GM23248 (cell line): ENCODE measurements at regions not wholly inside any gene's neighbourhood (a gene's known extent, or its start where the extent isn't known, plus 50 kb on each side); places are given as distances from the start of the nearest gene placed in this dataset.
"Not testable (repeated sequence)": the region's sequence is repeated elsewhere in the genome, so short reads cannot be mapped to it uniquely, and the experiment has no call there.

Experiments
- DNase-seq: peaks from one replicate; pipeline ENCODE4 v3.0.0-alpha.2; 2015
- H2AFZ ChIP-seq: fragments of 200-600 bp; sonication (generic); 2 replicates; pipeline ENCODE4 v1.6.1; 2016; ENCODE audit warnings: antibody characterized with exemption
- H3F3A ChIP-seq: fragments of 200-600 bp; sonication (generic); 2 replicates; pipeline ENCODE4 v1.6.1; 2016; ENCODE audit warnings: mild to moderate bottlenecking, antibody characterized with exemption, mixed run types; ENCODE audit not compliant: insufficient read depth
- H3K27ac ChIP-seq: fragments of 200-600 bp; sonication (generic); 2 replicates; pipeline ENCODE4 v1.5.1; 2016; ENCODE audit warnings: mild to moderate bottlenecking
- H3K27me3 ChIP-seq: fragments of 200-600 bp; sonication (generic); replicated peaks from 2 replicates; pipeline ENCODE4 v1.6.1; 2016; ENCODE audit warnings: mild to moderate bottlenecking; ENCODE audit not compliant: insufficient read depth
- H3K36me3 ChIP-seq: fragments of 200-600 bp; sonication (generic); 2 replicates; pipeline ENCODE4 v1.6.1; 2016; ENCODE audit warnings: low read depth, mild to moderate bottlenecking
- H3K4me1 ChIP-seq: fragments of 200-600 bp; sonication (generic); 2 replicates; pipeline ENCODE4 v1.6.1; 2016; ENCODE audit warnings: mild to moderate bottlenecking; ENCODE audit not compliant: insufficient read depth
- H3K4me2 ChIP-seq: fragments of 200-600 bp; sonication (generic); one replicate; pipeline ENCODE4 v1.6.1; 2016; ENCODE audit warnings: mild to moderate bottlenecking; ENCODE audit not compliant: unreplicated experiment
- H3K4me3 ChIP-seq: fragments of 200-600 bp; sonication (generic); 2 replicates; pipeline ENCODE4 v1.5.1; 2016; ENCODE audit warnings: mild to moderate bottlenecking
- H3K79me2 ChIP-seq: fragments of 200-600 bp; sonication (generic); 2 replicates; pipeline ENCODE4 v1.6.1; 2016; ENCODE audit warnings: mild to moderate bottlenecking; ENCODE audit not compliant: insufficient read depth
- H3K9ac ChIP-seq: fragments of 200-600 bp; sonication (generic); 2 replicates; pipeline ENCODE4 v1.6.1; 2016; ENCODE audit warnings: mild to moderate bottlenecking
- H3K9me2 ChIP-seq: fragments of 200-600 bp; sonication (generic); 2 replicates; pipeline ENCODE4 v1.6.1; 2016; ENCODE audit warnings: mixed run types, mild to moderate bottlenecking, moderate library complexity; ENCODE audit not compliant: insufficient read depth
- H3K9me3 ChIP-seq: fragments of 200-600 bp; sonication (generic); one replicate; pipeline ENCODE4 v1.6.1; 2017; ENCODE audit warnings: low read depth
- H4K20me1 ChIP-seq: fragments of 200-600 bp; sonication (generic); 2 replicates; pipeline ENCODE4 v1.6.0; 2016; ENCODE audit not compliant: insufficient read depth
- EZH2 ChIP-seq: fragments of 200-600 bp; sonication (generic); IDR thresholded peaks from 2 replicates; pipeline ENCODE4 v1.6.1; 2018; ENCODE audit warnings: antibody characterized with exemption, mild to moderate bottlenecking; ENCODE audit not compliant: insufficient read depth, poor library complexity, severe bottlenecking
- EZH2phosphoT487 ChIP-seq: fragments of 200-600 bp; sonication (generic); IDR thresholded peaks from 2 replicates; pipeline ENCODE4 v1.6.1; 2018; ENCODE audit warnings: antibody characterized with exemption, moderate library complexity, mild to moderate bottlenecking, low read depth; ENCODE audit not compliant: insufficient read depth
- WGBS, 2 experiments: methylation state at CpG; one replicate each; pipeline ENCODE4 v1.1.6; 2015 to 2017; ENCODE audit warnings: low lambda C conversion rate in 2 of 2, low coverage in 1 of 2; ENCODE audit errors: missing lambda C conversion rate in 2 of 2; 5-methylcytosine and 5-hydroxymethylcytosine counted together
- in situ Hi-C: fragments of 300-500 bp; cut with MboI; formaldehyde crosslinking; loops from 2 replicates; pipeline ENCODE4 v1.15.0; 2020

GRCh38 chrX:1874416-1874815, 259.6 kb downstream of the ASMT start:
- TF ChIP-seq EZH2 = no peak
- no peak for TF ChIP-seq EZH2phosphoT487
- Histone ChIP-seq H4K20me1 (no peaks in the 10 kb centered on the region), H3K79me2 (no peaks in the 10 kb centered on the region), H3K9me2 (no peaks in the 10 kb centered on the region), H3K9ac (no peak overlapping the region), H3F3A (no peaks in the 10 kb centered on the region), H3K4me1 (no peaks in the 10 kb centered on the region), H3K36me3 (no peaks in the 10 kb centered on the region), H3K27me3 (no peaks in the 10 kb centered on the region), H3K4me2 (no peak overlapping the region), H2AFZ (no peak overlapping the region), H3K9me3 (no peaks in the 10 kb centered on the region), H3K27ac (no peak overlapping the region), H3K4me3 (no peak overlapping the region)
- 31 to 52% methylated on average over 6 of the region's 6 CpGs for WGBS, 2 experiments
- in situ Hi-C loops = no loop called here
- DNase-seq = no peak

- Histone ChIP-seq H3K36me3 (no peaks in the 10 kb centered on the region), H2AFZ (no peak overlapping the region), H3K27ac (no peak overlapping the region), H3K4me3 (no peak overlapping the region), H3K4me2 (no peak overlapping the region), H3F3A (no peaks in the 10 kb centered on the region), H4K20me1 (no peaks in the 10 kb centered on the region), H3K9me3 (no peaks in the 10 kb centered on the region), H3K79me2 (no peaks in the 10 kb centered on the region), H3K9me2 (no peaks in the 10 kb centered on the region), H3K4me1 (no peaks in the 10 kb centered on the region), H3K27me3 (no peaks in the 10 kb centered on the region), H3K9ac (no peak overlapping the region)
- no peak for TF ChIP-seq EZH2phosphoT487
- TF ChIP-seq EZH2 = no peak
- no peak for DNase-seq
- in situ Hi-C loops = no loop called here
- WGBS, 2 experiments = 66 to 71% methylated on average over 9 of the region's 9 CpGs
Measured at GRCh38 chrX:1874899-1875298, 260.0 kb downstream of the ASMT start.

- no peaks in the 10 kb centered on the region for H4K20me1 ChIP-seq
- no peaks in the 10 kb centered on the region for H3F3A ChIP-seq
- no peaks in the 10 kb centered on the region for H3K27me3 ChIP-seq
- DNase-seq = no peak
- H3K4me1 ChIP-seq = no peaks in the 10 kb centered on the region
- no peaks in the 10 kb centered on the region for H3K9me2 ChIP-seq
- H3K79me2 ChIP-seq = no peaks in the 10 kb centered on the region
- H2AFZ ChIP-seq = no peak overlapping the region
- no peaks in the 10 kb centered on the region for H3K9me3 ChIP-seq
- no peak overlapping the region for H3K4me3 ChIP-seq
- H3K27ac ChIP-seq = no peak overlapping the region
- H3K9ac ChIP-seq = no peak overlapping the region
- H3K36me3 ChIP-seq = no peaks in the 10 kb centered on the region
- 73 to 77% methylated on average over 7 of the region's 7 CpGs for WGBS, 2 experiments
- H3K4me2 ChIP-seq = no peak overlapping the region
- in situ Hi-C loops = no loop called here
- TF ChIP-seq EZH2 = no peak
- no peak for TF ChIP-seq EZH2phosphoT487
Measured at GRCh38 chrX:1876041-1876440, 261.2 kb downstream of the ASMT start.

- Histone ChIP-seq H3K4me3 (no peak overlapping the region), H3F3A (no peaks in the 10 kb centered on the region), H3K4me2 (no peak overlapping the region), H3K9me3 (no peaks in the 10 kb centered on the region), H3K4me1 (no peaks in the 10 kb centered on the region), H3K79me2 (no peaks in the 10 kb centered on the region), H3K9me2 (no peaks in the 10 kb centered on the region), H3K27me3 (no peaks in the 10 kb centered on the region), H3K9ac (no peak overlapping the region), H4K20me1 (no peaks in the 10 kb centered on the region), H2AFZ (no peak overlapping the region), H3K36me3 (no peaks in the 10 kb centered on the region), H3K27ac (no peak overlapping the region)
- DNase-seq = no peak
- 26 to 30% methylated on average over 7 of the region's 7 CpGs for WGBS, 2 experiments
- in situ Hi-C loops = no loop called here
- TF ChIP-seq EZH2phosphoT487 = no peak
- TF ChIP-seq EZH2 = no peak
Measured at GRCh38 chrX:1877780-1878179, 262.9 kb downstream of the ASMT start.

- in situ Hi-C loops, H3K27me3 ChIP-seq, H3K4me3 ChIP-seq, H3K79me2 ChIP-seq, H2AFZ ChIP-seq, H3K4me1 ChIP-seq, H3K27ac ChIP-seq, H4K20me1 ChIP-seq, H3K9me2 ChIP-seq, H3F3A ChIP-seq, DNase-seq, H3K36me3 ChIP-seq, H3K4me2 ChIP-seq, H3K9ac ChIP-seq, H3K9me3 ChIP-seq: not testable (repeated sequence)
- 36 to 53% methylated on average over 4 to 10 of the region's 10 CpGs for WGBS, 2 experiments
Measured at GRCh38 chrX:1880884-1881817, 266.3 kb downstream of the ASMT start.
